Thymus (tissue), 11 donors: ENCODE measurements at regions not wholly inside any gene's neighbourhood (a gene's known extent, or its start where the extent isn't known, plus 50 kb on each side); places are given as distances from the start of the nearest gene placed in this dataset.

Experiments used
- DNase-seq, 9 donors: peaks; one replicate each; pipeline ENCODE4 v3.0.0-alpha.2; 2013; ENCODE audit warnings: low spot score in 9 of 9, low read depth in 6 of 9, missing footprints in 1 of 9
- H3K27ac ChIP-seq, 2 donors: one replicate each; pipeline ENCODE4 v1.5.1; 2013; ENCODE audit warnings: control low read depth in 1 of 2, low read depth in 1 of 2, low read length in 1 of 2, mild to moderate bottlenecking in 1 of 2, moderate library complexity in 1 of 2
- H3K27me3 ChIP-seq, 2 donors: one replicate each; pipeline ENCODE4 v1.5.1; 2013; ENCODE audit warnings: low read length in 1 of 2; ENCODE audit not compliant: control insufficient read depth in 2 of 2, insufficient read depth in 1 of 2
- H3K36me3 ChIP-seq, 2 donors: one replicate each; pipeline ENCODE4 v1.5.1; 2013; ENCODE audit warnings: low read length in 1 of 2, mild to moderate bottlenecking in 1 of 2, moderate library complexity in 1 of 2; ENCODE audit not compliant: control insufficient read depth in 2 of 2, insufficient read depth in 2 of 2
- H3K4me1 ChIP-seq, 2 donors: one replicate each; pipeline ENCODE4 v1.5.1; 2013; ENCODE audit warnings: low read length in 2 of 2; ENCODE audit not compliant: control insufficient read depth in 2 of 2, insufficient read depth in 2 of 2
- H3K4me3 ChIP-seq, 2 donors: one replicate each; pipeline ENCODE4 v1.5.1; 2013; ENCODE audit warnings: low read length in 2 of 2, control low read depth in 1 of 2, mild to moderate bottlenecking in 1 of 2
- H3K9me3 ChIP-seq, 2 donors: one replicate each; pipeline ENCODE4 v1.5.1; 2013; ENCODE audit warnings: low read length in 1 of 2, mild to moderate bottlenecking in 1 of 2; ENCODE audit not compliant: control insufficient read depth in 2 of 2, insufficient read depth in 1 of 2
- WGBS: extraction: QIAGEN DNeasy Blood & Tissue Kit; methylation state at CpG from one replicate; pipeline ENCODE4 v1.1.7; 2013; 5-methylcytosine and 5-hydroxymethylcytosine counted together
- donor health status: healthy.

DNA sequence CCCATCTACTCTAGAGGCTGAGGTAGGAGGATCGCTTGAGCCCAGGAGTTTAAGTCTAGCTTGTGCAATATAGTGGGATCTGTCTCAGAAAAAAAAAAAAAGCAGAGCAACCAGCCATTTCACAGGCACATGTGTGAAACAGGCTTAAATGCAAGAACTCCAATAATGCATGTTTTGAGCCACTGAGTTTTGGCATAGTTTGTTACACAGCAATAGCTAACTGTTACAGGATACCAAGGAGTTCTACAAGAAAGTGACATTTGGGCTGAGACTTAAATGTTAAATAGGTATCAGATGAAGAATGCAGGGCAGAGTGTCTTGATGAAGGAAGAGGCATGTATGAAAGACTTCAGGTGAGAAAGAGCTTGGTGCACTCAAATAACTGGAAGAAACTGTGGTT, 240.0 kb upstream of the FOXN3 start:
- no peak overlapping the region for H3K4me3 ChIP-seq
- no peaks in the 10 kb centered on the region for H3K27me3 ChIP-seq
- 98% methylated on average over 1 of the region's 1 CpG for WGBS
- no peak overlapping the region for H3K27ac ChIP-seq
- no peak for DNase-seq
- no peaks in the 10 kb centered on the region for H3K36me3 ChIP-seq
- no peaks in the 10 kb centered on the region for H3K9me3 ChIP-seq
- H3K4me1 ChIP-seq: no peaks in the 10 kb centered on the region

DNA sequence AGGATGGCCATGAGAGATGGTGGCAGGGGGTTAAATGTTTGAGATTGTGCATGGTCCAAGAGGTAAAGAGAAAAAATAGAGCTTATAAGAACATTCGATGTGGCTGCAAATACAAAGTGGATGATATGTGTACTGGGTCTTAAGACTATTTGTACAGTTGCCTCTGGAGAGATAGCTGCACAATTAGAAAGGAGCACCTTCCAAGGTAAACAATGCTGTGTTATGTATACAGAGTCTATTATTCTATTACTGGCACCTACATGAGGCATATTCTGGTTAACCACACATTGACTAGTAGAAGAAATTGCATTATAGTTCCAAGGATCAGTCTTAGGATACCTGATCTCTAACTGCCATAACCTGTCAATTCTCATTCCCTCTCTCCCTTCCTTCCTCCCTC, 238.0 kb upstream of the FOXN3 start:
- Histone ChIP-seq H3K4me1 (peaks cover 0 to 3% of the 10 kb centered on the region in 2 donors), H3K36me3 (no peaks in the 10 kb centered on the region), H3K4me3 (no peak overlapping the region), H3K9me3 (no peaks in the 10 kb centered on the region), H3K27ac (no peak overlapping the region), H3K27me3 (no peaks in the 10 kb centered on the region)
- WGBS: 96% methylated on average over 1 of the region's 1 CpG
- no peak for DNase-seq

DNA sequence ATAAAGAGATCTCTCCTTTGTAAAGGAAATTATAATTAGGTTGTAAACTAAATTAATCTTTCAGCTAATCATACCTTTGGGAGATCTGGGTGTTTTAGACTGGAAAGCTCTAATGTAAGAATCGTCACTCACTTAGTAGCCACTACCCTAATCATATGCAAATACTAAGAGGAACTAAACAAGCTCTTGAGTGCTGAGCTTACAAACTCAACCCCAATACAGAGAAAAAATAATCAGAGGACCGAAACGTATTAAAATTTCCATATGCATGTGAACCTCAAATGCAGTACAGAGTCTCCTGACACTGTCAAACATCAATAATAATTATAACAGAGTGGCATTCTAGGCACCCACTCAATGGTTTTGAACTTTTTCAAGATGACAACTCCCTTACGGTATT, 235.3 kb upstream of the FOXN3 start:
- Histone ChIP-seq H3K27ac (no peak overlapping the region), H3K4me1 (peaks cover 0 to 6% of the 10 kb centered on the region in 2 donors), H3K27me3 (no peaks in the 10 kb centered on the region), H3K36me3 (no peaks in the 10 kb centered on the region), H3K4me3 (no peak overlapping the region), H3K9me3 (no peaks in the 10 kb centered on the region)
- DNase-seq: no peak
- 98% methylated on average over 4 of the region's 4 CpGs for WGBS

DNA sequence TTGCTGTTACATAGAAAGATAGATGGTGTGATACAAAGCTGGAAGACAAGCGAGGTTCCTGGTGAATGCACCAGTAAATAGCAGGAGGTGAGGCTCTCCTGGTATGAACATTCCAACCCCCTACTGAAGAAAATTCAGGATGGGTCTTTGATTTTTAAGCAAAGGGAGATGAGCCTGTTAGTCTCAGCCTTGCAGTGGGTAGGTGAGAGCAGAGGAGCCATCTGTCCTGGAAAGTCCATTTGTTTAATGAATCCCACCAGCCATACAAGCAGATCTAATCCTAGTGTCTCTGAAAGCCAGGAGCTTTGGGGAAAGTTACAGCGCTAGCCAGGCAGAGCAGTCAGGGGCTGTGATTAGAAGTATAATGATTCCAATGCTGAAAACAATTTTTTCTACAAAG, 234.8 kb upstream of the FOXN3 start:
- Histone ChIP-seq H3K27ac (no peak overlapping the region), H3K36me3 (no peaks in the 10 kb centered on the region), H3K27me3 (no peaks in the 10 kb centered on the region), H3K4me3 (no peak overlapping the region), H3K9me3 (no peaks in the 10 kb centered on the region), H3K4me1 (peaks cover 0 to 6% of the 10 kb centered on the region in 2 donors)
- DNase-seq: no peak
- WGBS: 98% methylated on average over 2 of the region's 2 CpGs

DNA sequence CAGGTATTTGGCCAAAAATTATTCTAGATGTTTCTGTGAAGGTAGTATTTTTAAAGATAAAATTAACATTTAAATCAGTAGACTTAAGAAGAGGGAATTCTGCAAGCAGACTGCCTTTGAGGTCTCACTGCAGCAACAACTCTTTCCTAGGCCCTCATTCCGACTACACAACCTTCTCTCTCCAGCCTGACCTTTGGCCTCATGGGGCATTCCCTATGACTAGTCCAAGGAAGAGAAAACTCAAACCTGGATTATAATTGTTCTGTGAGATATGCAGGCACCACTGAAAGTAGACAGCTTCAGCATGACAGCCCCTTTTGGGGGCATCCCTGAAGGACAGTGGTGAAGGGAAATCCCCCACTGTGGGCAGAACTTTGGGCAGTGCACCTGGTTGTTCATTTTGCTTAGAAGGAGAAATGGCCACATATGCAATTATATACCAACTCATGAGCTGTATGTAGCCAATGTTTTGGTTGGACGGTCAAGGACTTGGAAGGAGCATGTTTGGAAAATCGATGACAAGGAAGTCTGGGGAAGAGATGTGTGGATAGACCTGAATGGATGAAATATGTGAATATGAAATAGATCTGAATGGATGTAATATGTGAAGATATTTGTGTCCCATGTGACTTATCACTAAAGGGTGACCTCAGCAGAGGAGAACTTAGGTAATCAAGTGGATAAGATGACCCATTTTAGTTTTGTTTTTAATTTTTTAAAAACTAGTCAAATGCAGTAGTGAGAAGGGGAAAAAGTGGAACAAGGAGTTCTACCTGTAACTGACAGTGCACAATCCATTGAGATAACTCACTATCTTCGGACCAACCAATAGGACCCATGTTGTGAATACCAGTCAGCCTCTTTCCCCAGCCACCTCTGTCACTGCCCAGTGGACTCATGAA, 233.3 kb upstream of the FOXN3 start:
- WGBS: 97% methylated on average over 4 of the region's 4 CpGs
- no peak for DNase-seq

DNA sequence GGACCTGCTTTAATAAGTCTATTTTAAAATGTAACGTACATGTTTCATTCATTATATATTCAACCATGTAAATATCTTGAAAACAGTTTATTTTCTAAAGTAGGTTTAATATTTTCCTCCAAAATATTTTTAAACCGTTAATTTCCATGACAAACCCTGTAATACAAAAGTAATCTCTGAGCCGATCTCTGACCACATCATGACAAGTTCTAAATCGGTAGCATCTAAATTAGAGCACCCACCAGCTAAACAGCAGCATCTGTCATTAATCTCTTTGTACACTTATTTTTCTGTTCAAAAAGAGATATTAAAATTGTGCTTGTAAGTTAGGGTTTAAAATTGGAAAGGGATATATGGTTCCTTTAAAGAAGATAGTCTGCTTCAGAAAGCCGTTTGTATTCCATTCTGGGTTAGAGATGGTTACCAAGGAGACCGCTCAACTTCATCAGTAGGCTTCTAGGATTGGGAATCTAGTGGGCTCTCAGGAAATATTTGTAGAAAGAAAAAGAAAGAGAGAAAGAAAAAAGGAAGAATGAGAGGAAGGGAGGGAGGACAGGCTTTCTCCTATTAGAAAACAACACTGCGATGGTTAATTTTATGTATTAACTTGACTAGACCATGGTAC, 232.5 kb upstream of the FOXN3 start:
- Histone ChIP-seq H3K27ac (no peak overlapping the region), H3K4me3 (no peak overlapping the region), H3K9me3 (no peaks in the 10 kb centered on the region), H3K4me1 (peaks cover 0 to 6% of the 10 kb centered on the region in 2 donors), H3K27me3 (no peaks in the 10 kb centered on the region), H3K36me3 (no peaks in the 10 kb centered on the region)
- no peak for DNase-seq
- 56% methylated on average over 7 of the region's 7 CpGs for WGBS

More for the DNA sequence above, 233.3 kb upstream of the FOXN3 start:
- no peaks in the 10 kb centered on the region for H3K9me3 ChIP-seq
- peaks cover 0 to 6% of the 10 kb centered on the region in 2 donors for H3K4me1 ChIP-seq
- no peak overlapping the region for H3K27ac ChIP-seq
- no peak overlapping the region for H3K4me3 ChIP-seq
- no peaks in the 10 kb centered on the region for H3K36me3 ChIP-seq
- no peaks in the 10 kb centered on the region for H3K27me3 ChIP-seq

DNA sequence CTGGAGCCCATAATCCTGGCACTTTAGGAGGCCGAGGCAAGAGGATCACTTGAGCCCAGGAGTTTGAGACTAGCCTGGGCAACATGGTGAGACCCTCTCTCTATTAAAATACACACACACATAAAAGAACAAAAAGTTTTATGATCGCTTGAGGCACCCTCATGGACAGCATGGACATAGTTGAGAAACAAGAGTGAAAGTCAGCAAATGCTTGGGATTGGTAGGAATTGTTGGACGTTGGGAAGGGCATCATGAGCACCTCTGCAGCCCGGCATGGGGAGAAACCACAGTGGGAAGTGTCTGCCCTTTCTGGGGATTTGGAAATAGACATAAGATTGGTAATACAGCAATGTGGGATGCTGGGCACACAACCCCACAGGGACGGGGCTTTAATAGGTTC, 231.9 kb upstream of the FOXN3 start:
- no peak for DNase-seq
- H3K27ac ChIP-seq: no peak overlapping the region
- H3K36me3 ChIP-seq: no peaks in the 10 kb centered on the region
- H3K27me3 ChIP-seq: no peaks in the 10 kb centered on the region
- H3K4me3 ChIP-seq: no peak overlapping the region
- peaks cover 0 to 6% of the 10 kb centered on the region in 2 donors for H3K4me1 ChIP-seq
- H3K9me3 ChIP-seq: no peaks in the 10 kb centered on the region
- 95% methylated on average over 5 of the region's 5 CpGs for WGBS

DNA sequence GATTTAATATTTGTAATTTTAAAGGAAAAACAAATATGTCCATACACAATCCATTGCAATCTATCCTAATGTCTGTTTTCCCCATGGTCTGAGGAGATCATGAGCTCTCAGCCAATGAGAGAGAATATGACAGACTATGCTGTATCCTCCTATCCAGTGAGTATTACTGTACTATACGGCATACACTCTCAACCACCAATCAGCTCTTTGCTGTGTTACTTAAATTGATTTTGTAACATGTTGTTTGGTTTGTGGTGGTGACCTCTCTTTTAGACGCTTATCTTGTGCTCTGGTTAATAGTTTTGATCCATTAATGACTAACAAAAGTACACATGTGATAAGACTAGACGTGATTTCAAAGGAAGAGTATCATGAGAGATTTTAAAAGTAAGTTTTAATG, 231.5 kb upstream of the FOXN3 start:
- Histone ChIP-seq H3K27me3 (no peaks in the 10 kb centered on the region), H3K9me3 (no peaks in the 10 kb centered on the region), H3K27ac (no peak overlapping the region), H3K36me3 (no peaks in the 10 kb centered on the region), H3K4me3 (no peak overlapping the region), H3K4me1 (peaks cover 0 to 6% of the 10 kb centered on the region in 2 donors)
- WGBS: 98% methylated on average over 3 of the region's 3 CpGs
- no peak for DNase-seq

DNA sequence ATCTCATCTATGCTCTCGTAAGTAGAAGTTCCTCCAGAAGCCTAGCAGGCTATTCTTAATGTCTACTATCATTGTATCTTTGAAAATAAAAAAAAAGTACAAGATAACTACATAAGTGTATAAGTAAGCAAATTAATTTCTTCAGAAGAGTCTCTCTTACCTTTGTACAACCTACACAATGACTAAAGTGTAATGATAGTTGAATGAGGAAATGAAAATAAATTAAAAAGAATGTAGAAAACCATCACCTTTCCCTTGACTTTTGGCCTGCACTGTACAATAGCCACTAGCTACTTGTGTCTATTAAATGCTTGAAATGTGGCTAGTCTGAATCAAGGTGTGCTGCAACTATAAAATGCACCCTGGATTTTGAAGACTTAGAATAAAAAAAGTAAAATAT, 229.9 kb upstream of the FOXN3 start:
- no peak for DNase-seq
- peaks cover 0 to 6% of the 10 kb centered on the region in 2 donors for H3K4me1 ChIP-seq
- H3K27ac ChIP-seq: no peak overlapping the region
- no peaks in the 10 kb centered on the region for H3K27me3 ChIP-seq
- no peaks in the 10 kb centered on the region for H3K36me3 ChIP-seq
- no peaks in the 10 kb centered on the region for H3K9me3 ChIP-seq
- WGBS: 94% methylated on average over 1 of the region's 1 CpG
- no peak overlapping the region for H3K4me3 ChIP-seq
